ENCODE measurements at regions not wholly inside any gene's neighbourhood (a gene's known extent, or its start where the extent isn't known, plus 50 kb on each side); places are given as distances from the start of the nearest gene placed in this dataset.

- no peak overlapping the region for H3K4me2 ChIP-seq
- no peak overlapping the region for H2AFZ ChIP-seq (ENCODE audit: low read depth)
- no peak overlapping the region for H3K27ac ChIP-seq
- H3K4me3 ChIP-seq (IDR thresholded peaks at IDR 0.05; ENCODE audit: insufficient read depth, low read depth, low read length) = no peak overlapping the region
- no peaks in the 10 kb centered on the region; the same call in 1 of the 2 replicates for H3K36me3 ChIP-seq (ENCODE audit: insufficient read depth)
- no peaks in the 10 kb centered on the region for H3K4me1 ChIP-seq (ENCODE audit: low read depth, poor library complexity, severe bottlenecking)
- no peaks in the 10 kb centered on the region for H3K27me3 ChIP-seq (ENCODE audit: insufficient read depth, low read depth)
- H4K20me1 ChIP-seq (ENCODE audit: insufficient read depth) = no peaks in the 10 kb centered on the region
- TF ChIP-seq, protein P1, sequence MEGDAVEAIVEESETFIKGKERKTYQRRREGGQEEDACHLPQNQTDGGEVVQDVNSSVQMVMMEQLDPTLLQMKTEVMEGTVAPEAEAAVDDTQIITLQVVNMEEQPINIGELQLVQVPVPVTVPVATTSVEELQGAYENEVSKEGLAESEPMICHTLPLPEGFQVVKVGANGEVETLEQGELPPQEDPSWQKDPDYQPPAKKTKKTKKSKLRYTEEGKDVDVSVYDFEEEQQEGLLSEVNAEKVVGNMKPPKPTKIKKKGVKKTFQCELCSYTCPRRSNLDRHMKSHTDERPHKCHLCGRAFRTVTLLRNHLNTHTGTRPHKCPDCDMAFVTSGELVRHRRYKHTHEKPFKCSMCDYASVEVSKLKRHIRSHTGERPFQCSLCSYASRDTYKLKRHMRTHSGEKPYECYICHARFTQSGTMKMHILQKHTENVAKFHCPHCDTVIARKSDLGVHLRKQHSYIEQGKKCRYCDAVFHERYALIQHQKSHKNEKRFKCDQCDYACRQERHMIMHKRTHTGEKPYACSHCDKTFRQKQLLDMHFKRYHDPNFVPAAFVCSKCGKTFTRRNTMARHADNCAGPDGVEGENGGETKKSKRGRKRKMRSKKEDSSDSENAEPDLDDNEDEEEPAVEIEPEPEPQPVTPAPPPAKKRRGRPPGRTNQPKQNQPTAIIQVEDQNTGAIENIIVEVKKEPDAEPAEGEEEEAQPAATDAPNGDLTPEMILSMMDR (conservative IDR thresholded peaks at IDR 0.05; ENCODE audit: low read depth, low read length) = no peak
- no peaks in the 10 kb centered on the region for H3K79me2 ChIP-seq (ENCODE audit: insufficient read depth, low read depth)
- H3K9ac ChIP-seq = no peak overlapping the region
Observed at GRCh38 chr7:13290975-13291374, 603.5 kb downstream of the ARL4A start.

GRCh38 chr7:13293264-13294002, 606.0 kb downstream of the ARL4A start:
- H3K4me2 ChIP-seq = no peak overlapping the region
- no peak overlapping the region for H3K9ac ChIP-seq
- no peak overlapping the region for H3K27ac ChIP-seq
- TF ChIP-seq, protein P1 (conservative IDR thresholded peaks at IDR 0.05; ENCODE audit: low read depth, low read length) = no peak
- no peak overlapping the region for H2AFZ ChIP-seq (ENCODE audit: low read depth)
- H3K4me3 ChIP-seq (IDR thresholded peaks at IDR 0.05; ENCODE audit: insufficient read depth, low read depth, low read length) = no peak overlapping the region
- H3K4me1 ChIP-seq (ENCODE audit: low read depth, poor library complexity, severe bottlenecking) = no peaks in the 10 kb centered on the region
- H3K27me3 ChIP-seq (ENCODE audit: insufficient read depth, low read depth) = no peaks in the 10 kb centered on the region
- no peaks in the 10 kb centered on the region for H3K79me2 ChIP-seq (ENCODE audit: insufficient read depth, low read depth)
- no peaks in the 10 kb centered on the region; the same call in 1 of the 2 replicates for H3K36me3 ChIP-seq (ENCODE audit: insufficient read depth)
- no peaks in the 10 kb centered on the region for H4K20me1 ChIP-seq (ENCODE audit: insufficient read depth)

- no peak overlapping the region for H3K27ac ChIP-seq
- no peaks in the 10 kb centered on the region for H3K36me3 ChIP-seq (ENCODE audit: insufficient read depth)
- H3K27me3 ChIP-seq (ENCODE audit: insufficient read depth, low read depth) = no peaks in the 10 kb centered on the region
- H3K79me2 ChIP-seq (ENCODE audit: insufficient read depth, low read depth) = no peaks in the 10 kb centered on the region
- no peaks in the 10 kb centered on the region for H4K20me1 ChIP-seq (ENCODE audit: insufficient read depth)
- H2AFZ ChIP-seq (ENCODE audit: low read depth) = no peak overlapping the region
- H3K4me1 ChIP-seq (ENCODE audit: low read depth, poor library complexity, severe bottlenecking) = no peaks in the 10 kb centered on the region
- no peak overlapping the region for H3K4me3 ChIP-seq (IDR thresholded peaks at IDR 0.05; ENCODE audit: insufficient read depth, low read depth, low read length)
- H3K4me2 ChIP-seq = no peak overlapping the region
- TF ChIP-seq, protein P1 (conservative IDR thresholded peaks at IDR 0.05; ENCODE audit: low read depth, low read length) = no peak
- H3K9ac ChIP-seq = no peak overlapping the region
Observed at GRCh38 chr7:13307040-13307439, 619.6 kb downstream of the ARL4A start.

DNA sequence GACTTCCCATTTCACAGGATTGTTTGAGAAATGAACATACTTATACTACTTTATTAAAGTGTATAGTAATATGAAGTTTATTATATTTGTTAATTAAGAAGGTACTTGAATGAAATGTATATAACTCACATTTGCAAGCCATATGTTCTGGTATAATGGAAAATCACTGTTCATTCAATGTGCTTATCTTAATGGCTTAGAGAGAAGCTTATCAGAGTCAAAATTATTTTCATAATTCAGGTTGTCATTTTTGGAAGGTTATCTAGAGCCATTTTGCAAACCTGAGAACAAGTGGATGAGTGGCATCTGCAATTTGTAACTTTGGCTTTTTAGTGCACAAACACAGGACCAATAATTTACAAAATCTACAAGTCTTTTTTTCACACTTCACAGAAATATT, 621.0 kb downstream of the ARL4A start:
- Histone ChIP-seq H3K27me3 (ENCODE audit: insufficient read depth, low read depth) (no peaks in the 10 kb centered on the region), H3K27ac (no peak overlapping the region), H3K4me1 (ENCODE audit: low read depth, poor library complexity, severe bottlenecking) (peaks cover under 1% of the 10 kb centered on the region), H3K79me2 (ENCODE audit: insufficient read depth, low read depth) (no peaks in the 10 kb centered on the region), H4K20me1 (ENCODE audit: insufficient read depth) (no peaks in the 10 kb centered on the region), H3K4me3 (IDR thresholded peaks at IDR 0.05; ENCODE audit: insufficient read depth, low read depth, low read length) (no peak overlapping the region), H3K9ac (no peak overlapping the region), H3K4me2 (no peak overlapping the region), H2AFZ (ENCODE audit: low read depth) (no peak overlapping the region), H3K36me3 (ENCODE audit: insufficient read depth) (no peaks in the 10 kb centered on the region)
- TF ChIP-seq, protein P1 (conservative IDR thresholded peaks at IDR 0.05; ENCODE audit: low read depth, low read length) = no peak

Measured in KMS-11 (cell line).